ENCODE measurements at regions not wholly inside any gene's neighbourhood (a gene's known extent, or its start where the extent isn't known, plus 50 kb on each side); places are given as distances from the start of the nearest gene placed in this dataset.

DNA sequence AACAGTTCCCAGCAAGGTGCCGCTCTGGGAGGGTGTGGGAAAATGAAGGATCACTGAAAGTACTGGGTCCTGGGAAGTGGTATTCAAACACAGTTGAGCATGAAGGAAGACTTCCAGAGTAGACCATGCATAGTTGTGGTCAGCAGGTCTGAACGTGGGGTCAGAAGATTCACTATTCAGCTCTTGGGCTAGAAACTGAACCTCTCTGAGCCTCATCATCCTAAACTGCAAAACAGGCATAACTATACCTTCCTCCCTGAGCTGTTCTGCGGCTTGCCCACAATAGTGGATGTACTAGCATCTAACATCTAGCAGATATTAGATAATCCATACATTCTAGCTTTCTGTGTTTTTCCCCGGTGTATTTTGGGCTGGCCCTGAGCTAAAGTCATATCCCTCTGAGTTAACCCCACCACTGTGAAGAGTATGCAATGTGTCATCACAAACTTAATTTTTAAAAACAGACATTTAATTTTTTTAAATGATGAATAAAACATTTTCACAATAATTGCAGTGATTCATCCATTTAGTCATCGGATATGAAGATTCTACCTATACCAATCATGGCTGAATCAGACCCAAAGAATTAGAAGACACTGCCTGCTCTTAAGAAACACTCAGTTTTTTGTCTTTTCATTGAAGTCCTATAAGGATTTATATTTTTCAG, 179.1 kb downstream of the BLID start:
- TF ChIP-seq, protein P1, sequence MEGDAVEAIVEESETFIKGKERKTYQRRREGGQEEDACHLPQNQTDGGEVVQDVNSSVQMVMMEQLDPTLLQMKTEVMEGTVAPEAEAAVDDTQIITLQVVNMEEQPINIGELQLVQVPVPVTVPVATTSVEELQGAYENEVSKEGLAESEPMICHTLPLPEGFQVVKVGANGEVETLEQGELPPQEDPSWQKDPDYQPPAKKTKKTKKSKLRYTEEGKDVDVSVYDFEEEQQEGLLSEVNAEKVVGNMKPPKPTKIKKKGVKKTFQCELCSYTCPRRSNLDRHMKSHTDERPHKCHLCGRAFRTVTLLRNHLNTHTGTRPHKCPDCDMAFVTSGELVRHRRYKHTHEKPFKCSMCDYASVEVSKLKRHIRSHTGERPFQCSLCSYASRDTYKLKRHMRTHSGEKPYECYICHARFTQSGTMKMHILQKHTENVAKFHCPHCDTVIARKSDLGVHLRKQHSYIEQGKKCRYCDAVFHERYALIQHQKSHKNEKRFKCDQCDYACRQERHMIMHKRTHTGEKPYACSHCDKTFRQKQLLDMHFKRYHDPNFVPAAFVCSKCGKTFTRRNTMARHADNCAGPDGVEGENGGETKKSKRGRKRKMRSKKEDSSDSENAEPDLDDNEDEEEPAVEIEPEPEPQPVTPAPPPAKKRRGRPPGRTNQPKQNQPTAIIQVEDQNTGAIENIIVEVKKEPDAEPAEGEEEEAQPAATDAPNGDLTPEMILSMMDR (IDR thresholded peaks at IDR 0.05; ENCODE audit: insufficient read depth, low read length, poor library complexity, severe bottlenecking), result no peak
- no peak for TF ChIP-seq EZH2phosphoT487 (conservative IDR thresholded peaks at IDR 0.05; ENCODE audit: low read length)

Measured in SU-DHL-6 (cell line).